SK-N-SH (cell line): ENCODE measurements at regions not wholly inside any gene's neighbourhood (a gene's known extent, or its start where the extent isn't known, plus 50 kb on each side); places are given as distances from the start of the nearest gene placed in this dataset.

Source experiments
- CTCF ChIA-PET: fragments of 300-600, 350-600 bp; formaldehyde crosslinking; extraction: SDS; loops from one replicate; lab custom pipeline; 2021; lab: Yijun Ruan, JAX
- POLR2A ChIA-PET: fragments of 350-600 bp; sonication (Branson Sonifier 250); formaldehyde crosslinking; extraction: SDS; loops from one replicate; lab custom pipeline; 2020; ENCODE audit warnings: antibody characterized with exemption, inconsistent platforms; lab: Yijun Ruan, JAX
- DNase-seq: peaks from one replicate; pipeline ENCODE4 v3.0.0; 2012
- H2AFZ ChIP-seq: fragments of 200-600 bp; sonication (generic); 2 replicates; pipeline ENCODE4 v1.8.1; 2016; ENCODE audit warnings: antibody characterized with exemption, mild to moderate bottlenecking, low read depth
- H3F3A ChIP-seq: fragments of 200-600 bp; sonication (generic); replicated peaks from 2 replicates; pipeline ENCODE3; 2016; ENCODE audit warnings: antibody characterized with exemption, mild to moderate bottlenecking; ENCODE audit not compliant: insufficient read depth
- H3K27ac ChIP-seq, 2 experiments: fragments of 200-500 bp in 1 of 2; fragments of 200-600 bp in 1 of 2; sonication (Bioruptor generic) in 1 of 2; sonication (generic), shearing (Covaris generic) in 1 of 2; 2 replicates each; pipeline versions ENCODE4 v1.5.1 to v1.6.1; 2014 to 2016; ENCODE audit warnings: low read depth in 2 of 2, inconsistent platforms in 1 of 2, low read length in 1 of 2, mild to moderate bottlenecking in 1 of 2, mixed read lengths in 1 of 2
- H3K27me3 ChIP-seq: fragments of 200-600 bp; sonication (generic), shearing (Covaris generic); 2 replicates; pipeline ENCODE4 v1.6.1; 2016; ENCODE audit warnings: mixed run types; ENCODE audit not compliant: insufficient read depth
- H3K36me3 ChIP-seq, 2 experiments: fragments of 200-500 bp in 1 of 2; fragments of 200-600 bp in 1 of 2; sonication (Bioruptor generic) in 1 of 2; sonication (generic) in 1 of 2; replicated peaks in 1 of 2; 2 replicates each; pipeline versions ENCODE3 to v1.5.1; 2014 to 2016; ENCODE audit warnings: low read length in 1 of 2, mild to moderate bottlenecking in 1 of 2; ENCODE audit not compliant: insufficient read depth in 2 of 2, control insufficient read depth in 1 of 2
- H3K4me1 ChIP-seq, 2 experiments: fragments of 200-500 bp in 1 of 2; fragments of 200-600 bp in 1 of 2; sonication (Bioruptor generic) in 1 of 2; sonication (generic), shearing (Covaris generic) in 1 of 2; 2 replicates each; pipeline versions ENCODE4 v1.5.1 to v1.6.1; 2014 to 2016; ENCODE audit warnings: low read depth in 1 of 2, low read length in 1 of 2, mixed run types in 1 of 2; ENCODE audit not compliant: insufficient read depth in 2 of 2, control insufficient read depth in 1 of 2
- H3K4me2 ChIP-seq: fragments of 200-600 bp; sonication (generic), shearing (Covaris generic); 2 replicates; pipeline ENCODE4 v1.6.1; 2017; ENCODE audit warnings: mixed run types
- H3K4me3 ChIP-seq, 2 experiments: fragments of 200-500 bp in 1 of 2; fragments of 200-600 bp in 1 of 2; sonication (Bioruptor generic) in 1 of 2; sonication (generic), shearing (Covaris generic) in 1 of 2; 2 replicates each; pipeline versions ENCODE4 v1.5.1 to v1.8.1; 2014 to 2016; ENCODE audit warnings: low read depth in 2 of 2, inconsistent platforms in 1 of 2, low read length in 1 of 2, mild to moderate bottlenecking in 1 of 2, mixed read lengths in 1 of 2, moderate library complexity in 1 of 2
- H3K79me2 ChIP-seq: fragments of 200-600 bp; sonication (generic); 2 replicates; pipeline ENCODE4 v1.8.1; 2017; ENCODE audit warnings: mild to moderate bottlenecking; ENCODE audit not compliant: insufficient read depth
- H3K9ac ChIP-seq: fragments of 200-600 bp; sonication (generic); 2 replicates; pipeline ENCODE4 v1.6.1; 2017; ENCODE audit warnings: mixed run types
- H3K9me2 ChIP-seq: fragments of 200-600 bp; sonication (generic); 2 replicates; pipeline ENCODE4 v1.6.1; 2017; ENCODE audit warnings: mixed run types
- H3K9me3 ChIP-seq: fragments of 200-600 bp; sonication (generic); 2 replicates; pipeline ENCODE4 v1.6.1; 2017; ENCODE audit warnings: mixed run types, mild to moderate bottlenecking, moderate library complexity
- H4K20me1 ChIP-seq: fragments of 200-600 bp; sonication (generic); 2 replicates; pipeline ENCODE4 v1.6.1; 2017; ENCODE audit warnings: mild to moderate bottlenecking, mixed run types; ENCODE audit not compliant: insufficient read depth
- CHD2 ChIP-seq: fragments of 150-350 bp; IDR thresholded peaks from 2 replicates; pipeline ENCODE4 v1.6.1; 2018; ENCODE audit warnings: low read length; ENCODE audit not compliant: partially characterized antibody
- EP300 ChIP-seq, 2 experiments: IDR thresholded peaks; 2 replicates each; pipeline versions ENCODE4 v1.4.0 to v1.6.1; 2012; ENCODE audit warnings: borderline replicate concordance in 1 of 2, low read depth in 1 of 2, low read length in 1 of 2
- EZH2phosphoT487 ChIP-seq: fragments of 200-600 bp; sonication (generic); IDR thresholded peaks from 2 replicates; pipeline ENCODE4 v1.6.1; 2017; ENCODE audit warnings: low read depth, mixed run types, mild to moderate bottlenecking, antibody characterized with exemption, moderate library complexity, borderline replicate concordance
- FOXM1 ChIP-seq: IDR thresholded peaks from 2 replicates; pipeline ENCODE4 v1.4.0; 2012; ENCODE audit warnings: low read depth, mild to moderate bottlenecking
- GABPA ChIP-seq: IDR thresholded peaks from 2 replicates; pipeline ENCODE4 v1.4.0; 2012; ENCODE audit warnings: low read depth, mild to moderate bottlenecking
- GATA2 ChIP-seq: sonication (generic); formaldehyde crosslinking; IDR thresholded peaks from 2 replicates; pipeline ENCODE4 v1.5.0; 2020; ENCODE audit warnings: mild to moderate bottlenecking, missing genetic modification reagents
- MAX ChIP-seq: IDR thresholded peaks from 2 replicates; pipeline ENCODE4 v1.4.0; 2012; ENCODE audit warnings: low read depth
- MEF2A ChIP-seq: IDR thresholded peaks from 2 replicates; pipeline ENCODE4 v1.4.0; 2012; ENCODE audit warnings: low read depth, borderline replicate concordance
- MXI1 ChIP-seq: IDR thresholded peaks from 2 replicates; pipeline ENCODE4 v1.6.1; 2012; ENCODE audit warnings: mild to moderate bottlenecking, low read depth, low read length, improper control_type of control experiment
- NFIC ChIP-seq: IDR thresholded peaks from 2 replicates; pipeline ENCODE4 v1.4.0; 2012; ENCODE audit warnings: borderline replicate concordance
- NRF1 ChIP-seq: IDR thresholded peaks from 2 replicates; pipeline ENCODE4 v1.6.1; 2012; ENCODE audit warnings: low read depth, mild to moderate bottlenecking, low read length
- RAD21 ChIP-seq: IDR thresholded peaks from 2 replicates; pipeline ENCODE4 v1.6.1; 2012; ENCODE audit warnings: mild to moderate bottlenecking, low read length
- REST ChIP-seq: IDR thresholded peaks from 2 replicates; pipeline ENCODE4 v1.6.1; 2012; ENCODE audit warnings: mild to moderate bottlenecking, low read depth, low read length, moderate library complexity
- SMC3 ChIP-seq: IDR thresholded peaks from 2 replicates; pipeline ENCODE4 v1.6.1; 2012; ENCODE audit warnings: low read depth, low read length, improper control_type of control experiment
- TAF1 ChIP-seq: IDR thresholded peaks from 2 replicates; pipeline ENCODE4 v1.6.1; 2012; ENCODE audit warnings: low read depth, mild to moderate bottlenecking, low read length, moderate library complexity, borderline replicate concordance
- TCF12 ChIP-seq: IDR thresholded peaks from 2 replicates; pipeline ENCODE4 v1.4.0; 2012
- TEAD4 ChIP-seq: IDR thresholded peaks from 2 replicates; pipeline ENCODE4 v1.4.0; 2012; ENCODE audit warnings: mild to moderate bottlenecking, borderline replicate concordance; ENCODE audit not compliant: insufficient read depth
- USF2 ChIP-seq: fragments of 150-350 bp; IDR thresholded peaks from 2 replicates; pipeline ENCODE4 v1.6.1; 2017; ENCODE audit warnings: antibody characterized with exemption, low read length, low read depth, borderline replicate concordance
- WGBS: methylation state at CpG from one replicate; pipeline ENCODE4 v1.1.6; 2017; ENCODE audit warnings: low lambda C conversion rate; 5-methylcytosine and 5-hydroxymethylcytosine counted together

GRCh38 chr1:38303843-38304242 is 257.2 kb upstream of the POU3F1 start:
- DNase-seq, result no peak
- Histone ChIP-seq H3K9me3 (no peaks in the 10 kb centered on the region), H2AFZ (no peak overlapping the region), H4K20me1 (no peaks in the 10 kb centered on the region), H3K4me1 (no peaks in the 10 kb centered on the region), H3K9me2 (no peaks in the 10 kb centered on the region), H3K36me3 (peaks cover 0 to 5% of the 10 kb centered on the region in 2 experiments), H3K4me3 (no peak overlapping the region), H3K27ac (no peak overlapping the region), H3K4me2 (no peak overlapping the region), H3K9ac (no peak overlapping the region), H3K27me3 (no peaks in the 10 kb centered on the region; the same call in 1 of the 2 replicates), H3F3A (no peaks in the 10 kb centered on the region), H3K79me2 (no peaks in the 10 kb centered on the region)
- ChIA-PET POLR2A (no interaction called here), CTCF (no interaction called here)
- TF ChIP-seq TEAD4 (no peak), EZH2phosphoT487 (no peak), MXI1 (no peak), REST (no peak), NRF1 (no peak), GATA2 (CRISPR knock-in tag) (no peak), FOXM1 (no peak), TCF12 (no peak), MEF2A (no peak), USF2 (no peak), CHD2 (no peak), EP300 (IDR thresholded peaks at IDR 0.05; ENCODE audit: borderline replicate concordance in 1 of 2, low read depth in 1 of 2, low read length in 1 of 2) (no peak), RAD21 (no peak), MAX (no peak), SMC3 (no peak), GABPA (no peak), NFIC (no peak), TAF1 (no peak)
- WGBS, result 15% methylated on average over 1 of the region's 1 CpG
